Peyer's patch (tissue), 4 donors: ENCODE measurements at regions not wholly inside any gene's neighbourhood (a gene's known extent, or its start where the extent isn't known, plus 50 kb on each side); places are given as distances from the start of the nearest gene placed in this dataset.

Experiments
- CTCF ChIP-seq, 6 experiments: fragments of 450-650 bp in 4 of 6; fragments of 200-600 bp in 2 of 6; sonication (generic) in 1 of 6; IDR thresholded peaks; one replicate each; pipeline ENCODE4 v1.5.1; 2017 to 2019; ENCODE audit warnings: antibody characterized with exemption in 6 of 6, mild to moderate bottlenecking in 3 of 6, moderate library complexity in 1 of 6
- POLR2A ChIP-seq, 2 donors: fragments of 450-650 bp; IDR thresholded peaks; one replicate each; pipeline ENCODE4 v1.5.1; 2017; ENCODE audit warnings: antibody characterized with exemption in 2 of 2, mild to moderate bottlenecking in 2 of 2, moderate library complexity in 2 of 2

DNA sequence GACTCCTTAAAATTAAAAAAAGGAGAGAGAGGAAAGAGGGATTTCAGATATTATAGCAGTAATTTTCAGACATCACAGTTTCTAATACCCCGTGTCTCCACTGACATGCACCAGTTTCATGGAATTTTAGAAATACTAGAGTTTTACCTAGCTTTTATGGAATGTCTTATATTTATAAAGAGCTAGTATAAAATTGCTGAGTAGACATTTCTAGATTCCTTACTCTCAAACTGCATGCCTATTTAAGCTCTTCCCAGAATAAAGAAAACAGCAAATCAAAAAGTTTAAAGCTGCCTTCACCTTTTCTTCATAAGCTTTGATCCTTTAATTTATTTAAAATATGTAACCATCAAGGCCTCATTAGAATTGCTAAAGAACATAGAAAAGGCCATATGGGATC lies 247.4 kb upstream of the IL12A start:
- no peak for TF ChIP-seq POLR2A (IDR thresholded peaks at IDR 0.05)
- TF ChIP-seq CTCF (IDR thresholded peaks at IDR 0.05): no peak
